Keratinocyte (primary cell): ENCODE measurements at regions not wholly inside any gene's neighbourhood (a gene's known extent, or its start where the extent isn't known, plus 50 kb on each side); places are given as distances from the start of the nearest gene placed in this dataset.
"Not testable (repeated sequence)": the region's sequence is repeated elsewhere in the genome, so short reads cannot be mapped to it uniquely, and the experiment has no call there.

Experiments used
- CTCF ChIP-seq, 3 experiments: IDR thresholded peaks in 1 of 3; conservative IDR thresholded peaks in 1 of 3; optimal IDR thresholded peaks in 1 of 3; 2 replicates in 2 of 3; 3 replicates in 1 of 3; pipeline versions ENCODE3 to v1.5.1; 2011; ENCODE audit warnings: low read length in 3 of 3, mild to moderate bottlenecking in 3 of 3, moderate library complexity in 2 of 3, control low read depth in 1 of 3, inconsistent platforms in 1 of 3; ENCODE audit not compliant: insufficient read depth in 2 of 3; ENCODE audit errors: extremely low read depth in 1 of 3
- EZH2 ChIP-seq: IDR thresholded peaks from one replicate; pipeline ENCODE4 v1.6.1; 2012; ENCODE audit warnings: inconsistent platforms, mild to moderate bottlenecking, low read length, moderate library complexity

GRCh38 chr16:88332921-88333825, 49.6 kb upstream of the ZNF469 start:
- TF ChIP-seq CTCF (optimal IDR thresholded peaks at IDR 0.05 in 1 of 3, IDR thresholded peaks at IDR 0.05 in 1 of 3, conservative IDR thresholded peaks at IDR 0.05 in 1 of 3; ENCODE audit: extremely low read depth in 1 of 3, insufficient read depth in 2 of 3, low read length in 3 of 3); EZH2: not testable (repeated sequence)
